ENCODE measurements at regions not wholly inside any gene's neighbourhood (a gene's known extent, or its start where the extent isn't known, plus 50 kb on each side); places are given as distances from the start of the nearest gene placed in this dataset.
"Not testable (repeated sequence)": the region's sequence is repeated elsewhere in the genome, so short reads cannot be mapped to it uniquely, and the experiment has no call there.

GRCh38 chr6:3542032-3542640, 85.3 kb upstream of the SLC22A23 start:
- DNase-seq, result no peak

- DNase-seq, result no peak
Observed at GRCh38 chr6:3541006-3541585, 84.2 kb upstream of the SLC22A23 start.

- DNase-seq, result no peak
Observed at GRCh38 chr6:3540253-3540820, 83.5 kb upstream of the SLC22A23 start.

- DNase-seq, result no peak
Observed at GRCh38 chr6:3538536-3538935, 81.7 kb upstream of the SLC22A23 start.

GRCh38 chr6:3536901-3537300, 80.1 kb upstream of the SLC22A23 start:
- DNase-seq, result no peak

GRCh38 chr6:3535776-3536435, 79.1 kb upstream of the SLC22A23 start:
- DNase-seq, result peak; percentile 91

GRCh38 chr6:3535033-3535775, 78.4 kb upstream of the SLC22A23 start:
- peak; percentile 31 for DNase-seq

GRCh38 chr6:3534599-3534998, 77.7 kb upstream of the SLC22A23 start:
- DNase-seq, result no peak

DNA sequence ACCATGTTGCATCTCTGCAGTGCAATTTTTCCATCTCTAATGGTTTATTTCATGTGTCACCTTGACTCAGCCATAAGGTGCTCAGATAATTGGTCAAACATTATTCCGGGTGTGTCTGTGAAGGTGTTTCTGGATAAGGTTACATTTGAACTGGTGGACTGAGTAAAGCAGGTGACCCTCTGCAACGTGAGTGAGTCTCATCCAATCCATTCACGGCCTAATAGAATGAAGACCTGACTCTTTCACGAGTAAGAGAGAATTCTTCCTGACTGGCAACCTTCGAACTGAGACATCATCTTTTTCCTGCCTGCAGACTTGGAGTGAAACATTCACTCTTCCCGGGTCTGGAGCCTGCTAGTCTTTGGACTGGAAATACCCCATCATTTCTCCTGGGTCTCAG, 77.1 kb upstream of the SLC22A23 start:
- no peak for DNase-seq

DNA sequence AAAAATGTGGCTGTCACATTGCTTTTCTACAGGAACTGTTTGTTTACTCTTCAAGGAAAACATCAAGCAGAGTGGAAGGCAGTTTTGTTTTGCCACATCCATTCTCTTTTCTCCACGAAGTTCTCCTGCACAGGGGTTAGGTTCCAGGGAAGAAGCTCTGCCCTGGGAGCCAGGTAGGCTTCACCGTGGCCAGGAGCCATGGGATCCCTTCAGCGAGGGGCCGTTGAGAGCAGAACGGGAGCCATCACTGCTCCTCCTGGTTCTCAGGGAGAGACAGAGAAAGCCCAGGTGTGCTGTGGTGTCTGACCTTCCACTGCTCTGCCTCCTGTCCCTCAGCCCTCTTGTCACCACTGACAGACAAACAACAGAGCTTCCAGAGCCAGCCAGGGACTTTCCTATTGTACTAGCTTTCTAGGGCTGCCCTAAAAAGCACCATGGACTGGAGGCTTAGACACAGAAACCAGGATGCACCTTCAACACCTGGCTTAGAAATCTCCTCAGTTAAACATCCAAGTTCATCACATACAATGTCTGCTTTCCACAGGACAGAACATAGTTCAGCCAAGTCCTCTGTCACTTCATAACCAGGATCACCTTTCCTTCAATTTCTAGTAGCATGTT, 75.6 kb upstream of the SLC22A23 start:
- DNase-seq, result no peak

DNA sequence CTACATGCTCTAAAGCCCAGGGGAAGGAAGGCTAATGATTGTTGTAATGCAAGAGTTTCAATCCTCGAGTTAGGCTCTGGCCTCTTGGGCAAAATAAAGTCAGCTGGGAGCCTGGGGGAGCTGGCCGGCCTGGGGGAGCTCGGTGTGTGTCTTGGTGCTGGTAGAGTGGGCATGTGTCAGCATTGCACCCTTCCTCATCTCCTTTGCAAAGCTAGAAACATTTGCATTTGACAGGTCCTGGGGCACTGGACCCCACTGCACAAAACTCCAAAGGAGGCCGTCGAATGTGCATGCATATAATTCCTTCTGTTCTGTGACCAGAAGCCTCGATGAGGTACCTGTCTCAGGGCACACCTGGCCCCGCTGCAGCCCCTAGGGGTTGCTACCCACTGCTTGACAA, 74.6 kb upstream of the SLC22A23 start:
- no peak for DNase-seq

DNA sequence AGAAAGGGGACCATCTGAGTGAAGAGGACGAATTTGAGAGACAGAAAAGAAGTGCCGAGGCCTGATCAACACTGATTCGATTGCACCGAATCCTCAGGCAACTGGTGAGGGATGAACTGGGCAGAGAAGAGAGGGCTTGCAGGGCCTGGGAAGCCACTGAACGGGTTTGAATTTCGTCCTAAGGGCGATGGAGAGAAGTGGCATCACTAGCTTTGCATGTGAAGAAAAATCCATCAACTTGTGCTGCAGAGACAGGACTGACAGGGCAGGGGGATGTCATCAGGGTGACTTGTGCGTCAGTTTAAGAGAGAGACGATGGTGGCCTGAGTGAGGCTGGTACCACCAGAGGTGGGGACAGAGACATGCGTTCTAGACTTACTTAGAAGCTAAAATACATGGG, 73.7 kb upstream of the SLC22A23 start:
- no peak for DNase-seq

- no peak for DNase-seq
Observed at GRCh38 chr6:3529721-3530120, 72.9 kb upstream of the SLC22A23 start.

GRCh38 chr6:3529232-3529631, 72.4 kb upstream of the SLC22A23 start:
- DNase-seq, result no peak

DNA sequence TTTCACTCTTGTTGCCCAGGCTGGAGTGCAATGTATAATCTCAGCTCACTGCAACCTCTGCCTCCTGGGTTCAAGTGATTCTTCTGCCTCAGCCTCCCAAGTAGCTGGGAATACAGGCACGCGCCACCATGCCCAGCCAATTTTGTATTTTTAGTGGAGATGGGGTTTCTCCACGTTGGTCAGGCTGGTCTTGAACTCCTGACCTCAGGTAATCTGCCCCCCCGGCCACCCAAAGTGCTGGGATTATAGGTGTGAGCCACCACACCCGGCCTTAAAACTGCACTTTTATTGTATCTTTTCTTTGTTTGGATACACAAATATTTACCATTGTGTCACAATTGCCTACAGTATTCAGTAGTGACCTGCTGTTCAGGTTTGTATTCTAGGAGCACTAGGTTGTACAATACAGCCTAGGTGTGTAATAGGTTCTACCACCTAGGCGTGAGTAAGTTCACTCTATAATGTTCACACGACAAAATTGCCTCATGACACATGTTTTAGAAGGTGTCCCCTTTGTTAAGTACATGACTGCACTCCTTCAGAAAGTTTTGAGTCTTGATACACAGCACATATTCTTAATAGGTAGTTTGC, 71.3 kb upstream of the SLC22A23 start:
- not testable (repeated sequence) for DNase-seq

DNA sequence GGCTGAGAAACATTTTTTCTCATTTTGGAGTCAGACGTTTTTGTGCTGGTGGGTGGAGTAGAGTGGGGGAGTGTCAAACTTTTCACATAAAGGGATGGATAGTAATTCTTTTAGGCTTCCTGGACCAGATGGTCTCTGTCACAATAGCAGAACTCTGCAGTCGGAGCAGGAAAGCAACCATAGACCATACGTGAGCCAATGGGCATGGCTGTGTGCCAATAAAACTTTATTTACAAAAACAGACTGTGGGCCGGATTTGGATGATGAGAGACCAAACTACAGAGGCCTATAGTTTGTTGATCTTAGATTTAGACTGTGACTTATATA, 70.8 kb upstream of the SLC22A23 start:
- peak; percentile 87 for DNase-seq

- peak; percentile 87 for DNase-seq
Observed at GRCh38 chr6:3526962-3527650, 70.3 kb upstream of the SLC22A23 start.

GRCh38 chr6:3525915-3526314, 69.1 kb upstream of the SLC22A23 start:
- no peak for DNase-seq

DNA sequence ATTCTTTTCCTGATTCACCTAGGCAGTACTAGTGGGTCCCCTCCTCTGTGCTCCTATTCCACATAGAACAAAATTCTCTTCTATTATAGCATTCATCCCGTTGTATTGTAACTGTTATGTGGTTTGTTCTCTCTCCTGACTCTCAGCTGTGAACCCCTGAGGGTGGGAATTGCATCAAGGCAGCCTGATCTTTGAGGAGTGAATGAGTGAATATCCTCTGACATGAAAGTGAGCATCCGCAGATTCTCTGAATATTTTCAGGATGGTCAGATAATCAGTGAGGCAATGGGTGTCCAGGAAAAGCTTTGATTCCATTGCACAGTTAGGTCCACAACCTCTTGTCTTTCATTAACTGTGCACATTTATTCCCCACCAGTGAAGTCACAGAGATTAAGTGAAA, 67.6 kb upstream of the SLC22A23 start:
- no peak for DNase-seq

- peak; percentile 83 for DNase-seq
Observed at GRCh38 chr6:3523966-3524365, 67.1 kb upstream of the SLC22A23 start.

GRCh38 chr6:3523271-3523670, 66.4 kb upstream of the SLC22A23 start:
- DNase-seq, result no peak

- no peak for DNase-seq
Observed at GRCh38 chr6:3522561-3523260, 65.9 kb upstream of the SLC22A23 start.
